Ectodermal cell (in vitro differentiated cells): ENCODE measurements at regions not wholly inside any gene's neighbourhood (a gene's known extent, or its start where the extent isn't known, plus 50 kb on each side); places are given as distances from the start of the nearest gene placed in this dataset.

Source experiments
- H3K27ac ChIP-seq: 2 replicates; pipeline ENCODE4 v1.7.0; 2013; ENCODE audit warnings: mild to moderate bottlenecking, low read depth, low read length; ENCODE audit not compliant: insufficient read depth, poor library complexity, severe bottlenecking
- H3K27me3 ChIP-seq: 2 replicates; pipeline ENCODE4 v1.7.0; 2013; ENCODE audit warnings: mild to moderate bottlenecking, low read length; ENCODE audit not compliant: insufficient read depth, control insufficient read depth, poor library complexity, severe bottlenecking
- H3K36me3 ChIP-seq: one replicate; pipeline ENCODE4 v1.7.0; 2013; ENCODE audit warnings: low read length; ENCODE audit not compliant: control insufficient read depth, insufficient read depth
- H3K4me1 ChIP-seq: one replicate; pipeline ENCODE4 v1.7.0; 2013; ENCODE audit warnings: low read length; ENCODE audit not compliant: control insufficient read depth, insufficient read depth
- H3K4me3 ChIP-seq: 2 replicates; pipeline ENCODE4 v1.7.0; 2013; ENCODE audit warnings: low read depth, low read length, control low read depth; ENCODE audit not compliant: insufficient read depth
- H3K9me3 ChIP-seq: 2 replicates; pipeline ENCODE4 v1.7.0; 2013; ENCODE audit warnings: mild to moderate bottlenecking, low read length, moderate library complexity; ENCODE audit not compliant: control insufficient read depth
- WGBS, 2 experiments: methylation state at CpG; one replicate each; pipeline ENCODE4 v1.1.7; 2013; ENCODE audit warnings: missing lambda C conversion rate in 2 of 2; 5-methylcytosine and 5-hydroxymethylcytosine counted together

DNA sequence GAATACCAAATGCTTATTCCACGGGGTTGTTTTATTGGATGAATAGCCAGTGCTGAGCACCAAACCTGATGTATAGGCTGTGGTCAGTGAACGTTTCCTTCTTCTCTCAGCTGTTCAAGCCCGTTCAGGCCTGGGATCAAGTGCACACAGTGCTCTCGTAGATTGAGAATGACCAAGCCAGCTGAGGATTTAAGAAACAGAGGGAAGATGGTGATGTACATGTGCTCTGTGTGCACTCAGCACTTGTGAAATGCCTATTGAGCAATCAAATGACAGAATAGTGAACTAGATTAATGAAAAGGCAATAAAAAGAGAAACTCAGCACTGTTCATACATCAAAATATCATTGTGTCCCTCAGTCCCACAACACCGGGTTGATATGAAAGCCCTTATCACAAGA is 302.5 kb downstream of the BMPER start:
- WGBS, 2 experiments: 92 to 93% methylated on average over 5 of the region's 5 CpGs
- Histone ChIP-seq H3K36me3 (no peaks in the 10 kb centered on the region), H3K4me1 (peaks cover 3% of the 10 kb centered on the region), H3K4me3 (no peak overlapping the region), H3K9me3 (no peaks in the 10 kb centered on the region), H3K27me3 (no peaks in the 10 kb centered on the region), H3K27ac (no peak overlapping the region)

- Histone ChIP-seq H3K4me1 (peaks cover 3% of the 10 kb centered on the region), H3K4me3 (no peak overlapping the region), H3K36me3 (no peaks in the 10 kb centered on the region), H3K27me3 (no peaks in the 10 kb centered on the region), H3K27ac (no peak overlapping the region), H3K9me3 (no peaks in the 10 kb centered on the region)
- 96 to 98% methylated on average over 5 of the region's 5 CpGs for WGBS, 2 experiments
Observed at GRCh38 chr7:34208878-34209621, 303.7 kb downstream of the BMPER start.

DNA sequence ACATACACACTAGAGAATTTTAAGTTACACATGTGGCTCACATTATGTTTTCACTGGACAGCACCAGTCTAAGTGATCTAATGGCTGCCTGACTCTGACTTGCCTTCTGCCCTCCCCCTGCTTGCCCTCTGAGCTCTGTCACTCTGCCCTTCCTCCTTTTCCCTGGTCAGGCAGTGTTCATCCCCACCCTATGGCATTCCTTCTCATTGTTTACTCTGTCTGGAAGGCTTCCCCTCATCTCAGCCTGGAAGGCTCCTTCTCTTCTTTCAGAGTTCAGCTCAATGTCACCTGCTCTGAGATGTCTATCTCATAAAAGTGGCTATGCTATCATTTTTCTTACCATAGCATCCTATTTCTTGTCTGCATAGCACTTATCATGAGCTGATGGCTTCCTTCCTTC is 305.7 kb downstream of the BMPER start:
- Histone ChIP-seq H3K27ac (no peak overlapping the region), H3K4me1 (peaks cover 3% of the 10 kb centered on the region), H3K9me3 (no peaks in the 10 kb centered on the region), H3K36me3 (no peaks in the 10 kb centered on the region), H3K4me3 (no peak overlapping the region), H3K27me3 (no peaks in the 10 kb centered on the region)

GRCh38 chr7:34217972-34218371 is 312.6 kb downstream of the BMPER start:
- Histone ChIP-seq H3K36me3 (no peaks in the 10 kb centered on the region), H3K27ac (no peak overlapping the region), H3K27me3 (no peaks in the 10 kb centered on the region), H3K4me1 (no peaks in the 10 kb centered on the region), H3K9me3 (no peaks in the 10 kb centered on the region), H3K4me3 (no peak overlapping the region)
- WGBS, 2 experiments: 100% methylated on average over 1 of the region's 1 CpG

DNA sequence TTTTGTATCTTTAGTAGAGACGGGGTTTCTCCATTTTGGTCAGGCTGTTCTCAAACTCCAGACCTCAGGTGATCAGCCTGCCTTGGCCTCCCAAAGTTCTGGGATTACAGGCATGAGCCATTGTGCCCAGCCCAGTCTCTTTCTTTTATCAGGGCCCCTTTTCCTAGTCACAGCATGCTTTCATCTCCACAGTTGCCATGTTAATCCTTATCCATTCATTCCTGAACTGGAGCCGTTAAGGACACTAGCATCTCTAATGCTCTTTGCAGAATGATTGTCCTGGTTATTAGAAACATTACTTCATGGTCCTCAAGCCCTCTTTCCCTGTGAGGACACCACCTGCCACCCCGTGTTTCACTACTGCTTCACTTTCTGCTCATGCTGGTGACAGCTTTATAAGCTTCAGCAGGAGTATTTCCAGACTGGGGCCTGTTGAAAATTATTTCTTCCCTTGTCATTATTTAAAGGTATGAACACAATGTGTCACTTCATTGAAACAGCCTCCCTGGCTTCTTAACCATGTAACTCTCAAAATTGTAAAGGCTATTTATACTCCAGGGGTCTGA is 313.9 kb downstream of the BMPER start:
- no peaks in the 10 kb centered on the region for H3K9me3 ChIP-seq
- WGBS, 2 experiments: 39 to 50% methylated on average over 3 of the region's 3 CpGs
- no peaks in the 10 kb centered on the region for H3K4me1 ChIP-seq
- H3K36me3 ChIP-seq: no peaks in the 10 kb centered on the region
- no peaks in the 10 kb centered on the region for H3K27me3 ChIP-seq
- H3K4me3 ChIP-seq: no peak overlapping the region
- H3K27ac ChIP-seq: no peak overlapping the region

- Histone ChIP-seq H3K27ac (no peak overlapping the region), H3K4me3 (no peak overlapping the region), H3K27me3 (no peaks in the 10 kb centered on the region), H3K9me3 (no peaks in the 10 kb centered on the region), H3K4me1 (no peaks in the 10 kb centered on the region), H3K36me3 (no peaks in the 10 kb centered on the region)
- 95 to 97% methylated on average over 4 of the region's 4 CpGs for WGBS, 2 experiments
Observed at GRCh38 chr7:34220506-34221185, 315.3 kb downstream of the BMPER start.

- Histone ChIP-seq H3K9me3 (no peaks in the 10 kb centered on the region), H3K27me3 (no peaks in the 10 kb centered on the region), H3K27ac (no peak overlapping the region), H3K4me1 (no peaks in the 10 kb centered on the region), H3K36me3 (no peaks in the 10 kb centered on the region), H3K4me3 (no peak overlapping the region)
Observed at GRCh38 chr7:34222316-34222715, 317.0 kb downstream of the BMPER start.

DNA sequence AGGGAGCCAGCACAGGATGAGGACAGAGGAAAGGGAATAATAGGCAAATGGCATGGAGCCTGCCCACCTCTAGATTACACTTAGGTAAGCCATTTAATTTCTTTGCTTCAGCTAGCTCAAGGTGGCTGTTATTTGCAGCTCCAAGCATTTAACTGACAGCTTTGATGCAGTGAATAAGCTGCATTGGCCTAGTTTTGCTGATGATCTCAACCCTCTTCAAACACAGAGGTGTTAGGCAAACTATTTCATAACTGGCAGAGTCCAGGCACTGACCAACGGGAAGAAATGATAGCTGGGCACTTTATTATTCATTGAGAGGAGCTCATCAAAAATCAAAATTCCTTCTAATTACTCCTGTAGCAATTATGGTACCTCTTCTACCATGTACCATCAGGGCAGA is 317.4 kb downstream of the BMPER start:
- no peak overlapping the region for H3K27ac ChIP-seq
- H3K27me3 ChIP-seq: no peaks in the 10 kb centered on the region
- H3K4me3 ChIP-seq: no peak overlapping the region
- WGBS, 2 experiments: 90 to 92% methylated on average over 1 of the region's 1 CpG
- no peaks in the 10 kb centered on the region for H3K36me3 ChIP-seq
- no peaks in the 10 kb centered on the region for H3K4me1 ChIP-seq
- no peaks in the 10 kb centered on the region for H3K9me3 ChIP-seq

DNA sequence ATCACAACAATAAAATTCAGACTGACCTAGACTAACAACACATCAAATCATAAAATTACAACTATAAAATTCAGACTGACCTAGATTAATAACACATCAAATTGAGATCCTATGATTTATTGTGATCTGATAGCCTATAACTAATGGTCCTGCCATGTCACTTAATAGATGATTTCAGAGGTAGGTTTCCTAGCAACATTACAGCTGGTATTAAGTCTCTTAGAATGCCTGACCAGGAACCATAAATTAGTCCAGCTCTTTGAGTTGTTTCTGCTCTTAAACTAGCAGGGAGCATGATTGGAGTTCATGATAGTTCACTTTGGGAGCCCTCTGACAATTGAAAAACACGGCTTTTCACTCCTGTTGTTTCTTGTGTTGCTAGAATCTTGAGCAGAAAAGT is 318.9 kb downstream of the BMPER start:
- no peaks in the 10 kb centered on the region for H3K36me3 ChIP-seq
- no peaks in the 10 kb centered on the region for H3K4me1 ChIP-seq
- H3K4me3 ChIP-seq: no peak overlapping the region
- H3K27ac ChIP-seq: no peak overlapping the region
- 71 to 100% methylated on average over 1 of the region's 1 CpG for WGBS, 2 experiments
- no peaks in the 10 kb centered on the region for H3K9me3 ChIP-seq
- no peaks in the 10 kb centered on the region for H3K27me3 ChIP-seq

GRCh38 chr7:34225193-34225592 is 319.9 kb downstream of the BMPER start:
- no peaks in the 10 kb centered on the region for H3K27me3 ChIP-seq
- no peaks in the 10 kb centered on the region for H3K36me3 ChIP-seq
- no peaks in the 10 kb centered on the region for H3K9me3 ChIP-seq
- 75 to 78% methylated on average over 5 of the region's 5 CpGs for WGBS, 2 experiments
- no peaks in the 10 kb centered on the region for H3K4me1 ChIP-seq
- no peak overlapping the region for H3K4me3 ChIP-seq
- H3K27ac ChIP-seq: no peak overlapping the region
